Stimulated activated CD8-positive, alpha-beta memory T cell treated with anti-CD3 and anti-CD28 coated beads, Interleukin-2, amount 100 ng/mL, for 1 hour (primary cell): ENCODE measurements at regions not wholly inside any gene's neighbourhood (a gene's known extent, or its start where the extent isn't known, plus 50 kb on each side); places are given as distances from the start of the nearest gene placed in this dataset.

Experiments
- DNase-seq, 2 donors: peaks; one replicate each; pipeline ENCODE4 v3.0.0-alpha.2; 2020; ENCODE audit warnings: low read depth in 2 of 2

DNA sequence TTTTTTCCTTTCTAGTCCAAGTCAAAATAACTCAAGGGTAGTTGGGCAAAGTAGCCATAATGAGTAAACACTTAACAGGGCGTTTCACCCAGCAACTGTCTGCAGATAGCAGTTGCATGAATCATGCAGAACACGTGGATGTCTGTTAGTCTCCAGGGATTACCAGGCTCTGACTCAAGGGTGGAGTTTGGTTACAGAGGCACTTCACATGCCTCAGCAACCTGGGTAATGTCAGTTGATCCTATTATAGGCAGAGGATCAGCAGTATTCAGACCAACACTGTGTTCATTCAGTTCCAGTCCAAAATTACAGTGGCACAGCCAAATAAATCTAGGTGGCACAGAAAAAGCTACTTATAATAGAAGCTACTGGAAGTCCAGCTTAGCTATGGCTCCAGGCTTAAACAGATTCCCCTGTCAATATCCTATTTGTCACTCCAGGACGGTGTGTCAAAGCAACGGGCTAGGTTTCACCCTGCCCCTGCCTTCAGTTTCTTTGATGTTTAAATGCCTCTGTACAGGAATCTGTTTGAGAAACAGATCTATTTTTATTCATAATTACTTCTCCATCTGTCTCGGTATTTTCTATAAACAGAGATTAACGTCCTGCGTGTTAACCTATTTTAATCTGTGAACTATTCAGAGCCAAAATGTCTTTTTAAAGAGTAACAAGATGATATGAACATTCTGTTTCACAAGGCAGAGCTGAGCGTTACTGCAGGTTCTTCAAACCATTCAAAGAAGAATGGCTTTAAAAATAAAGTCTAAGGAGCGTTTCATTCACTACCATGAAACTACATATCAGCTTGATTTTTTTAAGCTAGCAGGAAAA is 162.6 kb upstream of the AKR1E2 start:
- no peak for DNase-seq

- DNase-seq, result no peak
These were observed 163.3 kb upstream of the AKR1E2 start for GRCh38 chr10:4662576-4663161.

GRCh38 chr10:4661511-4662255 is 164.3 kb upstream of the AKR1E2 start:
- no peak for DNase-seq

DNA sequence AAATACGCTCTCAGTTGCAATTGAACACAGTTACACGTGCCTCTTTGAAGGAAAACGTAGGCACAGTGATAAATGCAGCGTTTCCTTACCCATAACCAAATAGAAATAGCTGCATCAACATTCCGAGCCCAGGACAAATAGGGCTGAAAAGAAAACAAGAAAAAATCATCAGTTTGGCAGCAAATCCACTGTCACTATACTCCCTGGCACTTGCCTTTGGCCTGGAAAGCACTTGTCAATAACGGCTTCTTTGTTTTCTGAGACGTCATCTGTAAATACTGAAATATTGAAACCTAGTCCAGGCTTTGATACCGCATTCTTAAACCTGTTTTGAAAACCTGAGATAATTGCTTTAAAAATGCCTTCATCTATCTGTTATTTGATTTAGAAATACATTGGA is 167.2 kb upstream of the AKR1E2 start:
- no peak for DNase-seq

DNA sequence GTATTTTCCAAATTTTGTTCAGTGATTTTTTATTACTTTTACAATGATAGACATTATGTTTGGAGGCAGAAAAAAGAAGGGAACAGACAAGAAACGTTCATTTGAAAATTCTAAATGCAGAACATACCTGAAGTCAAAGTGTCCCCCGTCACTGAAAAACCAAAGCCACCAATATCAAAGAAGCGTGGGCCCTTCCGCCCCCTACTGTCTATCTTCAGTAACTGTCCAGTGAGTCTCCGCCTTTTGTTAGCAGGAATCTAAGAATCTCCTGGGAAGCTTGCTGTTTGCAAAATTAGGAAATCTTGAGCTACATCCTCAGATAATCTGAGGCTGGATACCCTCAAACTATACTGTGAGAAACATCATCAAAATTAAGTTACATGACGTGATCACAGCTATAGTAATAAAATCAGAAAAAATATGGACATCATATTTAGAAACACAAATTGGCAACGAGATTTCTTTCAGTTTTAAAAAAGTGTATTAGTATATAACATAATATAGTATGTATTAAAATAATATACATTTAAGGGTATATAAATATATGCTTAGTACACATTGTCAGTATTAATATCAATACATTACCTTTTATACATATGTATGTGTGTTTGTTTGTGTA is 169.3 kb upstream of the AKR1E2 start:
- peak in 1 of 2 donors; percentile 12 for DNase-seq

- no peak for DNase-seq
These were observed 170.1 kb upstream of the AKR1E2 start for GRCh38 chr10:4655879-4656278.

DNA sequence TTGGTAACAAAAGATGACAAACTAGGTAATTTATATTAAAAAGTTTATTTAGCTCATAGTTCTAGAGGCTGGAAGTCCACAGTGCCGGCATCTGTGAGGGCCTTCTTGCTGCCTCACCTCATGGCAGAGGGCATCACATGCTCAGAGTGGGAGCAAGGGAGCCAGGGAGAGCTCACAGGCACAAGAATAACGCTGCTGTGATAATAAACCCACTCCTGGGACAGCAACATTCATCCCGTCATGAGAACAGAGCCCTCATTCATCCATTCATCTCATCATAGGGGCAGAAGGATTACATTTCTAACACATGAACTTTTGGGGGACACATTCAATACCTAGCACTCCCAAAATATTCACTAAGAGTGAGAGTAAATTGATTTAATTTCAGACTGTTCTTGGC is 170.6 kb upstream of the AKR1E2 start:
- no peak for DNase-seq

GRCh38 chr10:4654496-4654895 is 171.5 kb upstream of the AKR1E2 start:
- DNase-seq, result no peak

- no peak for DNase-seq
These were observed 172.8 kb upstream of the AKR1E2 start for GRCh38 chr10:4653160-4653559.

DNA sequence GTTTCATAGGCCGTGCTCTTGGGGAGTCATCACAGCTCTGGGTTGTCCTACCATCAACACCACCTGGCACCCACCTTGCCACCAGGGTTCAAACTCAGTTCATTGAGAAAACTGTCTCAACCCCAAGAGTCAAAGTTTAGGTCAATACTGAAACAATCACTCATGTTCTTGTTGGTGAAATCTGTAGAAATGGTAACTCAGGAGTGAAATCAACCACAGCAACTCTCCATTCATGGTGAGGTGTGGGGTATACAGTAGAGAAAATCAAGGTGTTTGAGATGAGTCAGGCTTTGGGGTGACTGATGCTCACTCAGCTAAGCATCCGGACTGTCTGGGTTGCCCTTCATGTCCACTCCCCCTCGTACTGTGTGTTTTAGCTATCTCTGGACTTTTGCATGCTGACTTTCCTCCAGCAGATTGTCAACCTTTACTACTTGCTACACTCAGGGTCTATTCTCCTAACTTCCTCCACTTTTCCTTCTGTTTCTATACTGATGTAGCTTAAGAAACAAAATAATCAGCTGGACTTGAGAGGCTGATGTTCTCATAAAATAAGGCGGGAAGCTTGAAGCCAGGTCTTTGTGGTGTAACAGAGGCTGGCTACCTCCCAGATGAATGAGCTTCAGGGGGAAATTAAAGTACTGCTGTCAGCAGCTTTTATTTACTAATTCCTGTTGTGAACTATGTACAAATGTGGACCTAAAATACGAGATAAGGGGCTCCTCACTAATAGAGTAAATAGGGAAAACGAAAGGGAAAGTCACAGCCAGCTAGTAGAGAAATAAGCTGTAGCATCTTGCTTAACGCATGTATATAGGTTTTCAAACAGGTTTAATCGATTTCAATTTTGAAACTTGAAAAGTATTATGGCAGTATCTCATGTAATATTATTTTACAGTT is 173.6 kb upstream of the AKR1E2 start:
- no peak for DNase-seq

GRCh38 chr10:4651404-4652037 is 174.5 kb upstream of the AKR1E2 start:
- no peak for DNase-seq

DNA sequence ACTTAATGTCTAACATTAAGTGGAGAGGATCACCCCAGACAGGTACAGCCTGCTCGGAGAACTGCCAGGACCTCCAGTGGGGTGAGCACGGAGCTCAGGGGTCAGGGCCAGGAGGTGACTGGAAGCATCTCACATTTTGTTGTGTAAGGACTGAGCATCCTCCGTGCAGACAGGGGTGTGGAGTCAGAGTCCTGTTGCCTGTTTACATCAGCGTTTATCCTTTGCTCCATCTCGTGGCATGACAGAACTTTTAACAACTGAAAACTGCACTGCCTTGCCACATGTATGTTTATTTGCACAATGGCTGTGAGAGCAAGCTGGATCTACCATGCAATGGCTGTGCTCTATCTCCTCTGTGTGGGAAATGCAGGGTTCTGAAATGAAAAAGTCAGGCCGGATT is 175.4 kb upstream of the AKR1E2 start:
- DNase-seq, result no peak

DNA sequence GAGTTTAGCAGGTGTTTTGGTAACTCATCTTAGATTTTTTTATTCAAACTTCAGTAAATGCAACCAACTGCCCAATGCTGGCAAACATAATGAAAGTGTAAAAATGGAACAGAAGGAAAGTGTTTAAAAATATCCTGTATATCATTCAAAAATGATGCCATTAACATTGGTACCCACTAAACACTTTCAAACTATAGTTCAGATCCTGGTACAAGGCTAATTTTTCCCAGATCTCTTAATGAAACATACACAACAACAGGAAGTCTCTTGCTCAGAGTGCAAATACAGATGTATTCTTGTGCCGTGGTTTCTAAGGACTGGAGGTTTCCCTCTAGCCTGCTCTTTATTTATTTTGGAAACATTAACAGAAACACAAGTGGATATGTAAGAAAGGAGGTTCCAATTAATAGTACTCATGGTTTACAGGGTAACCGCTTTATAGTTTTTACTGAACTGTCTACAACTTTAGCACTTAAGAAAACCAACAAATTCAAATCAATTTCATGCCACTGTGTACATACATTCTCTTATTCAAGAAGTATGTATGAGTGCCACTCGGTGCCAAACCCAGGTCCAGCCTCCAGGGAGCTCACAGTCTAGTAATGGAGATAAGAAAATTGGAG is 176.0 kb upstream of the AKR1E2 start:
- no peak for DNase-seq

- no peak for DNase-seq
These were observed 176.5 kb upstream of the AKR1E2 start for GRCh38 chr10:4649471-4649870.

- DNase-seq, result no peak
These were observed 177.0 kb upstream of the AKR1E2 start for GRCh38 chr10:4648999-4649398.

- DNase-seq, result no peak
These were observed 178.8 kb upstream of the AKR1E2 start for GRCh38 chr10:4647109-4647785.

GRCh38 chr10:4646547-4646946 is 179.5 kb upstream of the AKR1E2 start:
- DNase-seq, result no peak

DNA sequence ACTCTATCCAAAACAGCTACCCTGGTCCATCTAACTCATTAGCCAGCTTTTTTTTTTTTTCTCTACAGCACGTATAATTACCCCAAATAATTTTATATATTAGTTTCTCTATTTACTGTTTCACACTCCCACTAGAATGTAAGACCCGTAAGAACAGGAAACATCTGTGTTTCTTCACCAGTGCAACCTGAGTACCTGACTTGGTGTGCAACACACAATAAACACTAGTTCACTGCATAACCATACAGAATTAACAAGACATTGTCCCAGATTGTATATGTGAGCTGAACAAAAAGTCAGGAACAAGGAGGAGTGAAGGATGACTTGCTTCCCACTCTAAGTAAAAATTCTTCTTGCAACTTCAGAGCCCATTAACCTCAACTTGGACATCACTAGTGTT is 180.2 kb upstream of the AKR1E2 start:
- no peak for DNase-seq

- DNase-seq, result no peak
These were observed 182.5 kb upstream of the AKR1E2 start for GRCh38 chr10:4643471-4643870.

GRCh38 chr10:4639960-4640359 is 186.0 kb upstream of the AKR1E2 start:
- no peak for DNase-seq
